ENCODE measurements at regions not wholly inside any gene's neighbourhood (a gene's known extent, or its start where the extent isn't known, plus 50 kb on each side); places are given as distances from the start of the nearest gene placed in this dataset.

DNA sequence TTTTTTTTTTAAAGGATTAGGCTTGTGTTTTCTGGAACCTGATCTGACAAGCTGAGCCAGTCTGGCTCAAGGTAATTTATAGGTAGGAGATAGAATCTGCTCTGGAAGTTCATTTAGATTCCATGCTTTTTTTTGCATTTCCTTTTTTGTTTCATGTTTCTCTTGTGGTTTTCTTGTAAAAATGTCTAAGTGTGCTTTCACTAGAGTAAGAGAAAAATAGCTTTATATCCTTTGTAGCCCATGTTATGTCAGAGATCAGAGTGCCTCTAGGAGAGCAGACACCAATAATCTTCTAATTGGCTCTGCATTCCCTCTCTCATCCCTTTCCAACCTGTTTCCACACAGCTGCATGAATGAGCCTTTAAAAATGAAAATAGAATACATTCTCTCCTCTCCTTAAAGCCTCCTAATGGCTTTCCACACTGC lies 389.8 kb upstream of the KCNMB2 start:
- intact Hi-C loops (cut with DNase I; ENCODE audit: low total_unique reads) = no loop called here

GRCh38 chr3:178147001-178147400 lies 389.2 kb upstream of the KCNMB2 start:
- no peaks in the 10 kb centered on the region for H3K36me3 ChIP-seq (ENCODE audit: low read depth, missing control alignments)
- DNase-seq = no peak
- no peak overlapping the region for H3K4me3 ChIP-seq
- no peaks in the 10 kb centered on the region for H3K9me3 ChIP-seq
- H3K27ac ChIP-seq = no peak overlapping the region
- no peaks in the 10 kb centered on the region for H3K4me1 ChIP-seq
- TF ChIP-seq POLR2A (IDR thresholded peaks at IDR 0.05) = no peak
- TF ChIP-seq, protein P1, sequence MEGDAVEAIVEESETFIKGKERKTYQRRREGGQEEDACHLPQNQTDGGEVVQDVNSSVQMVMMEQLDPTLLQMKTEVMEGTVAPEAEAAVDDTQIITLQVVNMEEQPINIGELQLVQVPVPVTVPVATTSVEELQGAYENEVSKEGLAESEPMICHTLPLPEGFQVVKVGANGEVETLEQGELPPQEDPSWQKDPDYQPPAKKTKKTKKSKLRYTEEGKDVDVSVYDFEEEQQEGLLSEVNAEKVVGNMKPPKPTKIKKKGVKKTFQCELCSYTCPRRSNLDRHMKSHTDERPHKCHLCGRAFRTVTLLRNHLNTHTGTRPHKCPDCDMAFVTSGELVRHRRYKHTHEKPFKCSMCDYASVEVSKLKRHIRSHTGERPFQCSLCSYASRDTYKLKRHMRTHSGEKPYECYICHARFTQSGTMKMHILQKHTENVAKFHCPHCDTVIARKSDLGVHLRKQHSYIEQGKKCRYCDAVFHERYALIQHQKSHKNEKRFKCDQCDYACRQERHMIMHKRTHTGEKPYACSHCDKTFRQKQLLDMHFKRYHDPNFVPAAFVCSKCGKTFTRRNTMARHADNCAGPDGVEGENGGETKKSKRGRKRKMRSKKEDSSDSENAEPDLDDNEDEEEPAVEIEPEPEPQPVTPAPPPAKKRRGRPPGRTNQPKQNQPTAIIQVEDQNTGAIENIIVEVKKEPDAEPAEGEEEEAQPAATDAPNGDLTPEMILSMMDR (IDR thresholded peaks at IDR 0.05) = no peak
- H3K27me3 ChIP-seq = no peaks in the 10 kb centered on the region
- intact Hi-C loops (cut with DNase I; ENCODE audit: low total_unique reads) = no loop called here

More for the DNA sequence above, 389.8 kb upstream of the KCNMB2 start:
- Histone ChIP-seq H3K27ac (no peak overlapping the region), H3K4me1 (no peaks in the 10 kb centered on the region), H3K9me3 (no peaks in the 10 kb centered on the region), H3K4me3 (no peak overlapping the region), H3K36me3 (ENCODE audit: low read depth, missing control alignments) (no peaks in the 10 kb centered on the region), H3K27me3 (no peaks in the 10 kb centered on the region)
- TF ChIP-seq, protein P1 (IDR thresholded peaks at IDR 0.05) = no peak
- TF ChIP-seq POLR2A (IDR thresholded peaks at IDR 0.05) = no peak
- DNase-seq = no peak

- H3K9me3 ChIP-seq = no peaks in the 10 kb centered on the region
- TF ChIP-seq POLR2A (IDR thresholded peaks at IDR 0.05) = no peak
- TF ChIP-seq, protein P1 (IDR thresholded peaks at IDR 0.05) = no peak
- no peak overlapping the region for H3K27ac ChIP-seq
- H3K27me3 ChIP-seq = no peaks in the 10 kb centered on the region
- WGBS, 2 donors = 88 to 93% methylated on average over 8 of the region's 8 CpGs
- H3K36me3 ChIP-seq (ENCODE audit: low read depth, missing control alignments) = no peaks in the 10 kb centered on the region
- intact Hi-C loops (cut with DNase I; ENCODE audit: low total_unique reads) = no loop called here
- no peaks in the 10 kb centered on the region for H3K4me1 ChIP-seq
- no peak for DNase-seq
- no peak overlapping the region for H3K4me3 ChIP-seq
Observed at GRCh38 chr3:178152031-178152806, 384.0 kb upstream of the KCNMB2 start.

- Histone ChIP-seq H3K4me3 (no peak overlapping the region), H3K36me3 (ENCODE audit: low read depth, missing control alignments) (no peaks in the 10 kb centered on the region), H3K27ac (no peak overlapping the region), H3K9me3 (no peaks in the 10 kb centered on the region), H3K27me3 (no peaks in the 10 kb centered on the region), H3K4me1 (no peaks in the 10 kb centered on the region)
- TF ChIP-seq POLR2A (IDR thresholded peaks at IDR 0.05) = no peak
- TF ChIP-seq, protein P1 (IDR thresholded peaks at IDR 0.05) = no peak
- no peak for DNase-seq
- intact Hi-C loops (cut with DNase I; ENCODE audit: low total_unique reads) = no loop called here
Observed at GRCh38 chr3:178152988-178153387, 383.2 kb upstream of the KCNMB2 start.

GRCh38 chr3:178155521-178155920 lies 380.7 kb upstream of the KCNMB2 start:
- intact Hi-C loops (cut with DNase I; ENCODE audit: low total_unique reads) = no loop called here
- no peak overlapping the region for H3K4me3 ChIP-seq
- H3K36me3 ChIP-seq (ENCODE audit: low read depth, missing control alignments) = no peaks in the 10 kb centered on the region
- H3K27me3 ChIP-seq = no peaks in the 10 kb centered on the region
- H3K4me1 ChIP-seq = no peaks in the 10 kb centered on the region
- DNase-seq = no peak
- 89 to 94% methylated on average over 2 of the region's 2 CpGs for WGBS, 2 donors
- TF ChIP-seq POLR2A (IDR thresholded peaks at IDR 0.05) = no peak
- TF ChIP-seq, protein P1 (IDR thresholded peaks at IDR 0.05) = no peak
- no peak overlapping the region for H3K27ac ChIP-seq
- H3K9me3 ChIP-seq = no peaks in the 10 kb centered on the region

Data from testis (tissue), 2 donors.